SK-N-SH treated with all-trans-retinoic acid at 6 μM for 48 hours (cell line): ENCODE measurements at regions not wholly inside any gene's neighbourhood (a gene's known extent, or its start where the extent isn't known, plus 50 kb on each side); places are given as distances from the start of the nearest gene placed in this dataset.

Source experiments
- ATAC-seq: fragments of 200-7000 bp; cut with Tn5 transposase; 3 replicates; pipeline ENCODE4 v1.9.1; 2020; ENCODE audit warnings: mild to moderate bottlenecking, moderate library complexity
- ARNTL ChIP-seq: fragments of 450-650 bp; formaldehyde crosslinking; IDR thresholded peaks from 2 replicates; pipeline ENCODE4 v1.5.0; 2020; ENCODE audit warnings: low read depth, mild to moderate bottlenecking, moderate library complexity, borderline replicate concordance
- BACH2 ChIP-seq: fragments of 250-450 bp; sonication (Bioruptor Pico); IDR thresholded peaks from 2 replicates; pipeline ENCODE4 v1.9.0; 2021; ENCODE audit warnings: mild to moderate bottlenecking, borderline replicate concordance
- CREB5 ChIP-seq: fragments of 250-450 bp; sonication (Bioruptor Pico); IDR thresholded peaks from 2 replicates; pipeline ENCODE4 v1.5.1; 2020; ENCODE audit warnings: low read depth, mild to moderate bottlenecking, moderate library complexity
- CSDC2 ChIP-seq: fragments of 250-450 bp; sonication (Bioruptor Pico); IDR thresholded peaks from 2 replicates; pipeline ENCODE4 v1.5.0; 2020; ENCODE audit warnings: mild to moderate bottlenecking, moderate library complexity
- ESRRG ChIP-seq: fragments of 250-450 bp; sonication (Bioruptor Pico); IDR thresholded peaks from 2 replicates; pipeline ENCODE4 v1.6.1; 2021; ENCODE audit warnings: mild to moderate bottlenecking
- GLIS3 ChIP-seq: fragments of 250-450 bp; sonication (Bioruptor Pico); IDR thresholded peaks from 2 replicates; pipeline ENCODE4 v1.5.0; 2020; ENCODE audit warnings: mild to moderate bottlenecking, moderate library complexity
- ISL1 ChIP-seq: fragments of 250-450 bp; sonication (Bioruptor Pico); IDR thresholded peaks from 2 replicates; pipeline ENCODE4 v2.1.2; 2022; ENCODE audit warnings: mild to moderate bottlenecking, moderate library complexity
- OSR1 ChIP-seq: fragments of 250-450 bp; sonication (Bioruptor Pico); IDR thresholded peaks from 2 replicates; pipeline ENCODE4 v1.8.0; 2022; ENCODE audit warnings: moderate library complexity, mild to moderate bottlenecking, inconsistent platforms
- PPARA ChIP-seq: fragments of 250-450 bp; sonication (Bioruptor Pico); IDR thresholded peaks from 2 replicates; pipeline ENCODE4 v1.5.0; 2020; ENCODE audit warnings: mild to moderate bottlenecking, borderline replicate concordance
- RARB ChIP-seq: fragments of 250-450 bp; sonication (Bioruptor Pico); IDR thresholded peaks from 2 replicates; pipeline ENCODE4 v1.8.0; 2021; ENCODE audit warnings: mild to moderate bottlenecking, moderate library complexity
- SNAI2 ChIP-seq: fragments of 250-450 bp; sonication (Bioruptor Pico); IDR thresholded peaks from 2 replicates; pipeline ENCODE4 v1.5.0; 2020; ENCODE audit warnings: mild to moderate bottlenecking, moderate library complexity
- TCF4 ChIP-seq: fragments of 250-450 bp; sonication (Bioruptor Pico); IDR thresholded peaks from 2 replicates; pipeline ENCODE4 v1.8.0; 2021; ENCODE audit warnings: mild to moderate bottlenecking, moderate library complexity, borderline replicate concordance
- TOX ChIP-seq: fragments of 250-450 bp; sonication (Bioruptor Pico); IDR thresholded peaks from 2 replicates; pipeline ENCODE4 v1.8.0; 2021; ENCODE audit warnings: mild to moderate bottlenecking, moderate library complexity, borderline replicate concordance
- ZC3H10 ChIP-seq: fragments of 250-450 bp; sonication (Bioruptor Pico); IDR thresholded peaks from 2 replicates; pipeline ENCODE4 v1.5.1; 2021; ENCODE audit warnings: mild to moderate bottlenecking, moderate library complexity
- ZFP3 ChIP-seq: fragments of 250-450 bp; sonication (Bioruptor Pico); IDR thresholded peaks from 2 replicates; pipeline ENCODE4 v1.5.0; 2020; ENCODE audit warnings: mild to moderate bottlenecking, moderate library complexity
- ZFP30 ChIP-seq: fragments of 450-650 bp; formaldehyde crosslinking; IDR thresholded peaks from 2 replicates; pipeline ENCODE4 v1.5.0; 2022; ENCODE audit warnings: mild to moderate bottlenecking, moderate library complexity
- ZNF565 ChIP-seq: fragments of 450-650 bp; formaldehyde crosslinking; conservative IDR thresholded peaks from 2 replicates; pipeline ENCODE4 v1.5.0; 2020; ENCODE audit warnings: low read depth, mild to moderate bottlenecking, moderate library complexity
- ZNF70 ChIP-seq: fragments of 450-650 bp; formaldehyde crosslinking; IDR thresholded peaks from 2 replicates; pipeline ENCODE4 v1.5.0; 2020; ENCODE audit warnings: mild to moderate bottlenecking, moderate library complexity
- ZNF8 ChIP-seq: fragments of 450-650 bp; formaldehyde crosslinking; IDR thresholded peaks from 2 replicates; pipeline ENCODE4 v1.5.0; 2020; ENCODE audit warnings: mild to moderate bottlenecking, moderate library complexity
- TF ChIP-seq, protein P1 (sequence below): fragments of 250-450 bp; sonication (Bioruptor Pico); IDR thresholded peaks from 2 replicates; pipeline ENCODE4 v1.8.0; 2021; ENCODE audit warnings: low read depth, mild to moderate bottlenecking, moderate library complexity, borderline replicate concordance
- TF ChIP-seq, protein P2 (sequence below): fragments of 250-450 bp; sonication (Bioruptor Pico); IDR thresholded peaks from 2 replicates; pipeline ENCODE4 v1.8.0; 2020; ENCODE audit warnings: mild to moderate bottlenecking, moderate library complexity, borderline replicate concordance
- TF ChIP-seq, protein P3 (sequence below): fragments of 250-450 bp; sonication (Bioruptor Pico); IDR thresholded peaks from 2 replicates; pipeline ENCODE4 v1.5.0; 2020; ENCODE audit warnings: mild to moderate bottlenecking, moderate library complexity
- TF ChIP-seq, protein P4 (sequence below): fragments of 250-450 bp; sonication (Bioruptor Pico); IDR thresholded peaks from 2 replicates; pipeline ENCODE4 v1.5.1; 2021; ENCODE audit warnings: mild to moderate bottlenecking, moderate library complexity

DNA sequence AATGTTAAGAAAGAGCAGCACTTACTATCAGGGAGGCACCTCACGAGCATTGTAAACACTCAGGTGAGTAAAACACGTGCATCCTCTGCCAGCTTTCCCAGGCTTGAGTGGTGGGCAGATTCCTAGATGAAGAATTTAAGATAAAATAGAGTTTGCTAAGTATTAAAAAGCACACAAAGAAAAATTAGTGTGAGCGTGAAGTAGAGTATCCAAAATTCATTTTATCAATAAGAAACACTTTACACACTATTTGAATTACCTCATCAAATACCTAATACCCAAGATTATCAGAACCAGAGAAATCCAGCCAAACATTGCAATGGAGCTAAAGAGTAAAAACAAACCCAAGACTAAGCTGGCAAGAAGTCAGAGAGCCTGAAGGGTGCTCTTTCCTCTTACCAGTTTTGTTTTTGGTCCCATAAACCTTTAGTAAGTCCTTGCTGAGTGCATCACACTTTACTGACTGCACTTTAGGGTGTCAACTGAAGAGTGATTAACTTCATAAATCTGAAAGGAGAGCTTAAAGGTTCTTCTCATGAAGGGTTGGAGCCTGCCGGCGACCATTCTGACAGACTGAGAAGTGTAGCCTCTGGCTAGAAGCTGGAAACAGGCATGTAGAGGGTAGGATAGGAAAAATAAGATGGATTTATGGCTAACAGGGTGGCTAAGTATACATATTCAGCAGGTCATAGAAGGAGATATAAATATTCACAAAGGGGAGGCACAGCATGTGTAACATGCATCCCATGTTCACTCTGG is 151.1 kb downstream of the SLC7A11 start:
- TF ChIP-seq, protein P1, sequence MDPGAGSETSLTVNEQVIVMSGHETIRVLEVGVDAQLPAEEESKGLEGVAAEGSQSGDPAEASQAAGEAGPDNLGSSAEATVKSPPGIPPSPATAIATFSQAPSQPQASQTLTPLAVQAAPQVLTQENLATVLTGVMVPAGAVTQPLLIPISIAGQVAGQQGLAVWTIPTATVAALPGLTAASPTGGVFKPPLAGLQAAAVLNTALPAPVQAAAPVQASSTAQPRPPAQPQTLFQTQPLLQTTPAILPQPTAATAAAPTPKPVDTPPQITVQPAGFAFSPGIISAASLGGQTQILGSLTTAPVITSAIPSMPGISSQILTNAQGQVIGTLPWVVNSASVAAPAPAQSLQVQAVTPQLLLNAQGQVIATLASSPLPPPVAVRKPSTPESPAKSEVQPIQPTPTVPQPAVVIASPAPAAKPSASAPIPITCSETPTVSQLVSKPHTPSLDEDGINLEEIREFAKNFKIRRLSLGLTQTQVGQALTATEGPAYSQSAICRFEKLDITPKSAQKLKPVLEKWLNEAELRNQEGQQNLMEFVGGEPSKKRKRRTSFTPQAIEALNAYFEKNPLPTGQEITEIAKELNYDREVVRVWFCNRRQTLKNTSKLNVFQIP (CRISPR knock-in tag): no peak
- TF ChIP-seq ZNF8 (CRISPR knock-in tag) (no peak), ZFP30 (CRISPR knock-in tag) (no peak), OSR1 (no peak), PPARA (no peak), RARB (no peak), TCF4 (CRISPR knock-in tag) (no peak), SNAI2 (no peak), CSDC2 (CRISPR knock-in tag) (no peak), ZFP3 (CRISPR knock-in tag) (no peak), TOX (CRISPR knock-in tag) (no peak)
- ATAC-seq: no peak; the same call in 2 of the 3 replicates

GRCh38 chr4:138090150-138090917 is 151.8 kb downstream of the SLC7A11 start:
- TF ChIP-seq ZFP3 (CRISPR knock-in tag): no peak
- no peak for TF ChIP-seq TOX (CRISPR knock-in tag)
- no peak for TF ChIP-seq ZNF565
- TF ChIP-seq GLIS3 (CRISPR knock-in tag): no peak
- no peak for TF ChIP-seq ZC3H10 (CRISPR knock-in tag)
- TF ChIP-seq ARNTL (CRISPR knock-in tag): no peak
- no peak for TF ChIP-seq RARB
- no peak for TF ChIP-seq BACH2 (CRISPR knock-in tag)
- no peak for TF ChIP-seq ZNF70 (CRISPR knock-in tag)
- peak; percentile 97 for ATAC-seq

DNA sequence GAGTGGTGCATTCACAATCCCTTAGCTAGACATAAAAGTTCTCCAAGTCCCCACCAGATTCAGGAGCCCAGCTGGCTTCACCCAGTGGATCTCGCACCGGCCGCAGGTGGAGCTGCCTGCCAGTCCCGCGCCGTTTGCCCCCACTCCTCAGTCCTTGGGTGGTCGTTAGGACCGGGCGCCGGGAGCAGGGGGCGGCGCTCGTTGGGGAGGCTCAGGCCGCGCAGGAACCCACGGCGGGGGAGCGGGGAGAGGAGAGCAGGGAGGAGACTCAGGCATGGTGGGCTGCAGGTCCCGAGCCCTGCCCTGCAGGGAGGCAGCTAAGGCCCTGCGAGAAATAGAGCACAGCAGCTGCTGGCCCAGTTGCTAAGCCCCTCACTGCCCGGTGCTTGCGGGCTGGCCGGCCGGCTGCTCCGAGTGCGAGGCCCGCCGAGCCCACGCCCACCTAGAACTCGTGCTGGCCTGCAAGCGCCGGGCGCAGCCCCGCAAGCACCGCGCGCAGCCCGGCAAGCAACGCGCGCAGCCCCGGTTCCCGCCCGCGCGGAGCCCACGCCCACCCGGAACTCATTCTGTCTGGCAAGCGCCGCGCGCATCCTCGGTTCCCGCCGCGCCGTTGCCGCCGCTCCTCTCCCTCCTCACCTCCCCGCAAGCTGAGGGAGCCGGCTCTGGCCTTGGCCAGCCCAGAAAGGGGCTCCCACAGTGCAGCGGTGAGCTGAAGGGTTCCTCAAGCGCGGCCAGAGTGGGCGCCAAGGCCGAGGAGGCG is 153.5 kb downstream of the SLC7A11 start:
- TF ChIP-seq ZFP30 (CRISPR knock-in tag) (no peak), CREB5 (CRISPR knock-in tag) (no peak), CSDC2 (CRISPR knock-in tag) (no peak), SNAI2 (no peak), ARNTL (CRISPR knock-in tag) (no peak), ZNF8 (CRISPR knock-in tag) (no peak), TCF4 (CRISPR knock-in tag) (no peak), ZNF565 (no peak), ISL1 (CRISPR knock-in tag) (no peak), BACH2 (CRISPR knock-in tag) (no peak), OSR1 (no peak), TOX (CRISPR knock-in tag) (no peak), RARB (no peak), ESRRG (CRISPR knock-in tag) (no peak)
- TF ChIP-seq, protein P2, sequence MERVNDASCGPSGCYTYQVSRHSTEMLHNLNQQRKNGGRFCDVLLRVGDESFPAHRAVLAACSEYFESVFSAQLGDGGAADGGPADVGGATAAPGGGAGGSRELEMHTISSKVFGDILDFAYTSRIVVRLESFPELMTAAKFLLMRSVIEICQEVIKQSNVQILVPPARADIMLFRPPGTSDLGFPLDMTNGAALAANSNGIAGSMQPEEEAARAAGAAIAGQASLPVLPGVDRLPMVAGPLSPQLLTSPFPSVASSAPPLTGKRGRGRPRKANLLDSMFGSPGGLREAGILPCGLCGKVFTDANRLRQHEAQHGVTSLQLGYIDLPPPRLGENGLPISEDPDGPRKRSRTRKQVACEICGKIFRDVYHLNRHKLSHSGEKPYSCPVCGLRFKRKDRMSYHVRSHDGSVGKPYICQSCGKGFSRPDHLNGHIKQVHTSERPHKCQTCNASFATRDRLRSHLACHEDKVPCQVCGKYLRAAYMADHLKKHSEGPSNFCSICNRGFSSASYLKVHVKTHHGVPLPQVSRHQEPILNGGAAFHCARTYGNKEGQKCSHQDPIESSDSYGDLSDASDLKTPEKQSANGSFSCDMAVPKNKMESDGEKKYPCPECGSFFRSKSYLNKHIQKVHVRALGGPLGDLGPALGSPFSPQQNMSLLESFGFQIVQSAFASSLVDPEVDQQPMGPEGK: no peak
- TF ChIP-seq, protein P3, sequence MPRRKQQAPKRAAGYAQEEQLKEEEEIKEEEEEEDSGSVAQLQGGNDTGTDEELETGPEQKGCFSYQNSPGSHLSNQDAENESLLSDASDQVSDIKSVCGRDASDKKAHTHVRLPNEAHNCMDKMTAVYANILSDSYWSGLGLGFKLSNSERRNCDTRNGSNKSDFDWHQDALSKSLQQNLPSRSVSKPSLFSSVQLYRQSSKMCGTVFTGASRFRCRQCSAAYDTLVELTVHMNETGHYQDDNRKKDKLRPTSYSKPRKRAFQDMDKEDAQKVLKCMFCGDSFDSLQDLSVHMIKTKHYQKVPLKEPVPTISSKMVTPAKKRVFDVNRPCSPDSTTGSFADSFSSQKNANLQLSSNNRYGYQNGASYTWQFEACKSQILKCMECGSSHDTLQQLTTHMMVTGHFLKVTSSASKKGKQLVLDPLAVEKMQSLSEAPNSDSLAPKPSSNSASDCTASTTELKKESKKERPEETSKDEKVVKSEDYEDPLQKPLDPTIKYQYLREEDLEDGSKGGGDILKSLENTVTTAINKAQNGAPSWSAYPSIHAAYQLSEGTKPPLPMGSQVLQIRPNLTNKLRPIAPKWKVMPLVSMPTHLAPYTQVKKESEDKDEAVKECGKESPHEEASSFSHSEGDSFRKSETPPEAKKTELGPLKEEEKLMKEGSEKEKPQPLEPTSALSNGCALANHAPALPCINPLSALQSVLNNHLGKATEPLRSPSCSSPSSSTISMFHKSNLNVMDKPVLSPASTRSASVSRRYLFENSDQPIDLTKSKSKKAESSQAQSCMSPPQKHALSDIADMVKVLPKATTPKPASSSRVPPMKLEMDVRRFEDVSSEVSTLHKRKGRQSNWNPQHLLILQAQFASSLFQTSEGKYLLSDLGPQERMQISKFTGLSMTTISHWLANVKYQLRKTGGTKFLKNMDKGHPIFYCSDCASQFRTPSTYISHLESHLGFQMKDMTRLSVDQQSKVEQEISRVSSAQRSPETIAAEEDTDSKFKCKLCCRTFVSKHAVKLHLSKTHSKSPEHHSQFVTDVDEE (CRISPR knock-in tag): no peak
- TF ChIP-seq, protein P4, sequence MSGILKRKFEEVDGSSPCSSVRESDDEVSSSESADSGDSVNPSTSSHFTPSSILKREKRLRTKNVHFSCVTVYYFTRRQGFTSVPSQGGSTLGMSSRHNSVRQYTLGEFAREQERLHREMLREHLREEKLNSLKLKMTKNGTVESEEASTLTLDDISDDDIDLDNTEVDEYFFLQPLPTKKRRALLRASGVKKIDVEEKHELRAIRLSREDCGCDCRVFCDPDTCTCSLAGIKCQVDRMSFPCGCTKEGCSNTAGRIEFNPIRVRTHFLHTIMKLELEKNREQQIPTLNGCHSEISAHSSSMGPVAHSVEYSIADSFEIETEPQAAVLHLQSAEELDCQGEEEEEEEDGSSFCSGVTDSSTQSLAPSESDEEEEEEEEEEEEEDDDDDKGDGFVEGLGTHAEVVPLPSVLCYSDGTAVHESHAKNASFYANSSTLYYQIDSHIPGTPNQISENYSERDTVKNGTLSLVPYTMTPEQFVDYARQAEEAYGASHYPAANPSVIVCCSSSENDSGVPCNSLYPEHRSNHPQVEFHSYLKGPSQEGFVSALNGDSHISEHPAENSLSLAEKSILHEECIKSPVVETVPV (CRISPR knock-in tag): no peak
- no peak for ATAC-seq
